BLaER1 (cell line): ENCODE measurements at regions not wholly inside any gene's neighbourhood (a gene's known extent, or its start where the extent isn't known, plus 50 kb on each side); places are given as distances from the start of the nearest gene placed in this dataset.
A peak's percentile ranks its signal among the peaks of the same experiment; 100 is the strongest.

Experiments used
- H3K27ac ChIP-seq: shearing (Covaris generic); formaldehyde crosslinking; 2 replicates; pipeline ENCODE4 v1.8.1; 2022
- H3K27me3 ChIP-seq: shearing (Covaris generic); formaldehyde crosslinking; 2 replicates; pipeline ENCODE4 v1.8.1; 2022
- H3K36me3 ChIP-seq: shearing (Covaris generic); formaldehyde crosslinking; 2 replicates; pipeline ENCODE4 v1.8.1; 2022
- H3K4me1 ChIP-seq: shearing (Covaris generic); formaldehyde crosslinking; 2 replicates; pipeline ENCODE4 v1.8.1; 2022
- H3K4me2 ChIP-seq: shearing (Covaris generic); formaldehyde crosslinking; 2 replicates; pipeline ENCODE4 v1.8.1; 2022
- H3K4me3 ChIP-seq: shearing (Covaris generic); formaldehyde crosslinking; 2 replicates; pipeline ENCODE4 v1.8.1; 2022
- H3K9ac ChIP-seq: shearing (Covaris generic); formaldehyde crosslinking; 2 replicates; pipeline ENCODE4 v1.8.1; 2022
- H3K9me3 ChIP-seq: shearing (Covaris generic); formaldehyde crosslinking; 2 replicates; pipeline ENCODE4 v1.8.1; 2022
- H4K20me1 ChIP-seq: shearing (Covaris generic); formaldehyde crosslinking; 2 replicates; pipeline ENCODE4 v1.8.1; 2022
- Cebpa-rat ChIP-seq: shearing (Covaris generic); IDR thresholded peaks from 2 replicates; pipeline ENCODE4 v1.8.1; 2022

- Histone ChIP-seq H3K4me2 (no peak overlapping the region), H3K27me3 (no peaks in the 10 kb centered on the region), H4K20me1 (no peaks in the 10 kb centered on the region), H3K9ac (no peak overlapping the region), H3K27ac (no peak overlapping the region), H3K9me3 (no peaks in the 10 kb centered on the region), H3K36me3 (no peaks in the 10 kb centered on the region), H3K4me3 (no peak overlapping the region), H3K4me1 (peaks cover 10% of the 10 kb centered on the region)
- TF ChIP-seq Cebpa-rat, result no peak
These were observed 59.5 kb downstream of the PTGS2 start for GRCh38 chr1:186620566-186621350.

DNA sequence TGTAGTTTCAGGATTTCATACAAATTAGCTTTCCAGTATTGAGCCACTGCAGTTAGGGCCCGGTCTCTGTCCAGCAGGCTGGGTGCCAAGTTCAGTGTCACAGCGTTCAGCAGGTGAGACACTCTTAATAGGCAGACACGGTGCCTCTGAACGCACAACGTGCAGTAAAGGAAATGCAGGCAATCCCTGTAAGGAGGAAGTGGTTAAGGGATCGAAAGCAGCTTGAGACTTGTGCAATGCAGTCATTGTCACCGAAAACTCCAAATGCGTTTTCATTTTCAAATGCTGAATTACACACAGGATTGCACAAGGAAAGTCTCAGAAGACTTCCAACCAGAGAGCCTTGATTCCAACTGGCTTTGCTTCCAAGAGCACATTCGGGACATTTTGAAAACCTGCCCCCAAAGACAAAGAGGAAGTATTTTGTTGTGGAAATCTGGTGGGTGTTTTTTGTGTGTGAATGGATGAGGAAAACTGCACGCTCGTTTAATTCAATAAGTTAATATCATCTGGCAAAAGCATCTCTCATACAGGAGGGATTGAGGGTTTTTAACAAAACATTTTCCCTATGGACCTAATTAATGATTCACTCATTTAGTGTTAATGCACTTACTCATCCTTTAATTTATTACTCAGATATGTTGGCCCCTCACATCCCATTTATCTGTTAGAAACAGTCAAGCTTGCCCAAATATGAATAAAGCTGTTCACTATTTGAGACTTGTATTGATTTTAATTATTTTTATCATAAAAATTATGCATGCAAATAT, 61.6 kb downstream of the PTGS2 start:
- Histone ChIP-seq H3K27me3 (no peaks in the 10 kb centered on the region), H3K9me3 (no peaks in the 10 kb centered on the region), H3K4me1 (peaks cover 10% of the 10 kb centered on the region), H3K4me3 (peak overlapping the region; percentile 38; the same call in 1 of the 2 replicates), H3K36me3 (no peaks in the 10 kb centered on the region), H3K9ac (peak overlapping the region; percentile 42; the same call in 1 of the 2 replicates), H4K20me1 (no peaks in the 10 kb centered on the region), H3K27ac (peak overlapping the region; percentile 36; the same call in 1 of the 2 replicates), H3K4me2 (peak overlapping the region; percentile 72)
- TF ChIP-seq Cebpa-rat, result peak; percentile 81

DNA sequence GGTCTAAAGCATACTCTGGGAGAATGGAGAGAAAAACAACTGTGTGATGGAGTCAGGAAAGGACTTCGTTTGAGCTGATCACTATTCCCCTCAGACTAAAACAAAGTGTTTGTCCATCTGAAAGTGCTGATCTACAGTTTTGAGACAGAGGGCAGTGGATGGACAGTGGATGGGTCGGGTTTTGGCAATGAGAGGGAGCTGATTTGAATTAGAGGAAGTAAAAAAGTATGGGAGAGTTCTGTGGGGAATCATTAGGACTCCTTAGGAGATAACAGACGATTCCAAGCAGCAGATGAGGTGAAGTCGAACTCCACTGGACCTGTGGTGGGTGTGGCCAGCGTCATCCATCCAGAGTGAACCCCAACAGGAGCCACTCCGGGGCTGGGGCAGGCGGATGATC, 62.3 kb downstream of the PTGS2 start:
- Histone ChIP-seq H3K27me3 (no peaks in the 10 kb centered on the region), H3K36me3 (no peaks in the 10 kb centered on the region), H3K9me3 (no peaks in the 10 kb centered on the region), H4K20me1 (no peaks in the 10 kb centered on the region), H3K9ac (no peak overlapping the region), H3K4me1 (peaks cover 10% of the 10 kb centered on the region), H3K4me3 (0 out of 2 replicates have a peak overlapping the region, but pooled peaks have one; percentile 38), H3K4me2 (peak overlapping the region; percentile 72), H3K27ac (peak overlapping the region; percentile 36; the same call in 1 of the 2 replicates)
- no peak for TF ChIP-seq Cebpa-rat

GRCh38 chr1:186616511-186616910, 63.7 kb downstream of the PTGS2 start:
- Histone ChIP-seq H3K36me3 (no peaks in the 10 kb centered on the region), H3K4me2 (no peak overlapping the region), H3K9me3 (no peaks in the 10 kb centered on the region), H4K20me1 (no peaks in the 10 kb centered on the region), H3K4me3 (no peak overlapping the region), H3K9ac (no peak overlapping the region), H3K4me1 (peaks cover 10% of the 10 kb centered on the region), H3K27ac (no peak overlapping the region), H3K27me3 (no peaks in the 10 kb centered on the region)
- TF ChIP-seq Cebpa-rat, result no peak

GRCh38 chr1:186615332-186615731, 64.9 kb downstream of the PTGS2 start:
- peaks cover 10% of the 10 kb centered on the region for H3K4me1 ChIP-seq
- no peak overlapping the region for H3K27ac ChIP-seq
- H3K9me3 ChIP-seq, result no peaks in the 10 kb centered on the region
- H3K4me3 ChIP-seq, result no peak overlapping the region
- no peaks in the 10 kb centered on the region for H3K27me3 ChIP-seq
- TF ChIP-seq Cebpa-rat, result no peak
- no peak overlapping the region for H3K4me2 ChIP-seq
- no peaks in the 10 kb centered on the region for H4K20me1 ChIP-seq
- no peak overlapping the region for H3K9ac ChIP-seq
- no peaks in the 10 kb centered on the region for H3K36me3 ChIP-seq

- Histone ChIP-seq H4K20me1 (no peaks in the 10 kb centered on the region), H3K9me3 (no peaks in the 10 kb centered on the region), H3K27ac (no peak overlapping the region), H3K9ac (no peak overlapping the region), H3K27me3 (no peaks in the 10 kb centered on the region), H3K4me2 (no peak overlapping the region), H3K36me3 (no peaks in the 10 kb centered on the region), H3K4me3 (no peak overlapping the region), H3K4me1 (no peaks in the 10 kb centered on the region)
- TF ChIP-seq Cebpa-rat, result no peak
These were observed 69.1 kb downstream of the PTGS2 start for GRCh38 chr1:186611156-186611555.

DNA sequence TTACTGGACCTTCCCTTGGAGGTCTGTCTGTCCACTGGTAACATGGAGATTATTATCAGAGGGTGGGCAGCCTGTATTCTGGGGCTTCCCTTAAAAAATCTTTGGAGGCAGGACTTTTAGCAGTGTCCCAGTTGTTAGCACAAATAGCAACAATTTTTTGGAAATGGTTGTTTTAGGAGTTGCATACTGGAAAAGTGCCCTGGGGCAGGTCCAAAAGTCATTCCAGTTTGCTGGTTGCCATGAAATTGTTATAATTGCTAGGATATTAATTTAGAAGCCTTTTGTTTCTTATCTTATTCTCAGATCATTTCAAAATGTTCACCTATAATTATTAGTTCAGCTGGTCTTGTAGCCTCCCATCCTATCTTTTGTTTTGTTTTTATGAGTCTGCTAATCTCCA, 71.0 kb downstream of the PTGS2 start:
- Histone ChIP-seq H4K20me1 (no peaks in the 10 kb centered on the region), H3K9ac (no peak overlapping the region), H3K4me2 (no peak overlapping the region), H3K4me1 (no peaks in the 10 kb centered on the region), H3K9me3 (no peaks in the 10 kb centered on the region), H3K4me3 (no peak overlapping the region), H3K27ac (no peak overlapping the region), H3K36me3 (no peaks in the 10 kb centered on the region), H3K27me3 (no peaks in the 10 kb centered on the region)
- TF ChIP-seq Cebpa-rat, result no peak

DNA sequence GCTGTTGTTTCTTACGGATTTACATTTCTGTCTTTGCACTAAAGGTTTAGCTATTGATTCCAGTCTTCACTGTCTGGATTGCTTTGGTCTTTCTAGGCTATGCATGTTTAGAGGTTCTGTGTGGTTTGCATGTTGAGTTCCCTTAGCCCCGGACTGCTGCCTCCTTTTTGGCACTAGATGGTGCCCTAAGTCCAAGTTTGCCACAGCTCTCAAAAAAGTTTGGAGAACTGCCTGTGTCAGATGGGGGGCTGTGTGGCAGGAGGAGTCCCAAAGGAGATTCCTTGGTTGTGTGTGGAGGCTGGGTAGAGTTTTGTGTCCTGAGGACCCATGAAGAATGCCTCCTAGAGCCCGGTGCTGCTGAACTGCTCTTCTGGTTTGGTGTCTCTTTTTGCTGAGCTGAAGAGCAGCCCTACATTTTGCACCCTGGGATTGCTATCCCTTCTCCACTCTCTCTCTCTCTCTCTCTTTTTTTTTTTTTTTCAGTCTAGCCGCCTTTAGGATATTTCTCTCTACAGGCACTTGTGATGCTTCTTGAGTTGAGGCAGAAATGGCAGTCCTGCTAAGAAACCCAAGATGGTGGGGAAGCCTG, 74.4 kb downstream of the PTGS2 start:
- Histone ChIP-seq H3K4me1 (no peaks in the 10 kb centered on the region), H3K27ac (no peak overlapping the region), H3K36me3 (no peaks in the 10 kb centered on the region), H3K4me3 (no peak overlapping the region), H4K20me1 (no peaks in the 10 kb centered on the region), H3K9me3 (no peaks in the 10 kb centered on the region), H3K27me3 (no peaks in the 10 kb centered on the region), H3K4me2 (no peak overlapping the region), H3K9ac (no peak overlapping the region)
- TF ChIP-seq Cebpa-rat, result no peak

- Histone ChIP-seq H3K9ac (no peak overlapping the region), H3K27ac (no peak overlapping the region), H3K27me3 (no peaks in the 10 kb centered on the region), H3K9me3 (no peaks in the 10 kb centered on the region), H3K4me1 (no peaks in the 10 kb centered on the region), H3K4me2 (no peak overlapping the region), H4K20me1 (no peaks in the 10 kb centered on the region), H3K36me3 (no peaks in the 10 kb centered on the region), H3K4me3 (no peak overlapping the region)
- no peak for TF ChIP-seq Cebpa-rat
These were observed 84.3 kb downstream of the PTGS2 start for GRCh38 chr1:186595969-186596368.
